Activated CD8-positive, alpha-beta memory T cell treated with anti-CD3 and anti-CD28 coated beads for 36 hours (primary cell): ENCODE measurements at regions not wholly inside any gene's neighbourhood (a gene's known extent, or its start where the extent isn't known, plus 50 kb on each side); places are given as distances from the start of the nearest gene placed in this dataset.
"Not testable (repeated sequence)": the region's sequence is repeated elsewhere in the genome, so short reads cannot be mapped to it uniquely, and the experiment has no call there.

Experiments
- CTCF ChIA-PET: fragments of 350-600 bp; sonication (Branson Sonifier 250); formaldehyde crosslinking; loops from one replicate; lab custom pipeline; 2021; ENCODE audit warnings: antibody characterized with exemption; lab: Charles Lee
- POLR2A ChIA-PET: fragments of 350-600 bp; sonication (Branson Sonifier 250); formaldehyde crosslinking; loops from one replicate; lab custom pipeline; 2021; ENCODE audit warnings: antibody characterized with exemption; lab: Charles Lee

- ChIA-PET CTCF (no interaction called here), POLR2A (no interaction called here)
These were observed 342.7 kb downstream of the PTTG2 start for GRCh38 chr4:38302910-38303309.

- CTCF ChIA-PET, result interaction anchor here (2.0 kb wide), 1 partner anchor 15 kb away, joined by 4 read pairs; no protein-coding TSS in a partner anchor
- POLR2A ChIA-PET, result not testable (repeated sequence)
These were observed 344.3 kb downstream of the PTTG2 start for GRCh38 chr4:38304460-38304859.

- ChIA-PET POLR2A (interaction anchor here (1.2 kb wide), 1 partner anchor 13 kb away, joined by 4 read pairs; no protein-coding TSS in a partner anchor), CTCF (interaction anchor here (1.0 to 2.0 kb wide), 3 partner anchors 13 to 424 kb away, joined by 4 to 5 read pairs (median 4); no protein-coding TSS in a partner anchor)
These were observed 346.4 kb downstream of the PTTG2 start for GRCh38 chr4:38306482-38307071.

- POLR2A ChIA-PET, result interaction anchor here (0.9 kb wide), 1 partner anchor 10 kb away, joined by 4 read pairs; no protein-coding TSS in a partner anchor
These were observed 348.6 kb downstream of the PTTG2 start for GRCh38 chr4:38308728-38309311.

GRCh38 chr4:38309471-38309870, 349.3 kb downstream of the PTTG2 start:
- POLR2A ChIA-PET, result interaction anchor here (0.9 kb wide), 1 partner anchor 9 kb away, joined by 4 read pairs; no protein-coding TSS in a partner anchor
- CTCF ChIA-PET, result interaction anchor here (0.8 to 2.3 kb wide), 2 partner anchors 10 to 367 kb away, joined by 3 to 9 read pairs; no protein-coding TSS in a partner anchor

More at GRCh38 chr4:38308728-38309311, 348.6 kb downstream of the PTTG2 start:
- CTCF ChIA-PET, result interaction anchor here (2.3 kb wide), 1 partner anchor 11 kb away, joined by 9 read pairs; no protein-coding TSS in a partner anchor

- CTCF ChIA-PET, result interaction anchor here (0.8 to 2.3 kb wide), 6 partner anchors 8 to 366 kb away, joined by 3 to 9 read pairs (median 3); no protein-coding TSS in a partner anchor
- POLR2A ChIA-PET, result interaction anchor here (0.5 to 1.3 kb wide), 6 partner anchors 9 to 353 kb away, joined by 3 to 11 read pairs (median 5); no protein-coding TSS in a partner anchor
These were observed 350.3 kb downstream of the PTTG2 start for GRCh38 chr4:38310446-38311043.

- CTCF ChIA-PET, result interaction anchor here (1.0 kb wide), 1 partner anchor 18 kb away, joined by 3 read pairs; no protein-coding TSS in a partner anchor
- POLR2A ChIA-PET, result no interaction called here
These were observed 351.4 kb downstream of the PTTG2 start for GRCh38 chr4:38311495-38312126.

- CTCF ChIA-PET, result no interaction called here
These were observed 350.8 kb upstream of the KLF3 start for GRCh38 chr4:38313175-38313574.

GRCh38 chr4:38313999-38314561, 349.9 kb upstream of the KLF3 start:
- ChIA-PET CTCF (no interaction called here), POLR2A (interaction anchor here (1.0 kb wide), 1 partner anchor 349 kb away, joined by 3 read pairs; no protein-coding TSS in a partner anchor)

More at GRCh38 chr4:38313175-38313574, 350.8 kb upstream of the KLF3 start:
- POLR2A ChIA-PET, result interaction anchor here (0.6 kb wide), 1 partner anchor 211 kb away, joined by 3 read pairs; no protein-coding TSS in a partner anchor

GRCh38 chr4:38314663-38315062, 349.3 kb upstream of the KLF3 start:
- ChIA-PET POLR2A (interaction anchor here (1.0 kb wide), 1 partner anchor 348 kb away, joined by 3 read pairs; no protein-coding TSS in a partner anchor), CTCF (no interaction called here)

- POLR2A ChIA-PET, result interaction anchor here (1.0 kb wide), 1 partner anchor 347 kb away, joined by 3 read pairs; no protein-coding TSS in a partner anchor
These were observed 348.7 kb upstream of the KLF3 start for GRCh38 chr4:38315286-38315685.

GRCh38 chr4:38316045-38316444, 348.0 kb upstream of the KLF3 start:
- ChIA-PET POLR2A (no interaction called here), CTCF (interaction anchor here (2.1 kb wide), 1 partner anchor 136 kb away, joined by 5 read pairs; no protein-coding TSS in a partner anchor)

More at GRCh38 chr4:38315286-38315685, 348.7 kb upstream of the KLF3 start:
- CTCF ChIA-PET, result no interaction called here

- ChIA-PET CTCF (interaction anchor here (1.1 to 2.1 kb wide), 2 partner anchors 137 to 358 kb away, joined by 5 to 8 read pairs; no protein-coding TSS in a partner anchor), POLR2A (no interaction called here)
These were observed 346.8 kb upstream of the KLF3 start for GRCh38 chr4:38317041-38317674.

- ChIA-PET POLR2A (interaction anchor here (0.5 to 1.0 kb wide), 4 partner anchors 8 to 171 kb away, joined by 4 to 6 read pairs (median 4); no protein-coding TSS in a partner anchor), CTCF (interaction anchor here (0.6 to 3.0 kb wide), 17 partner anchors 8 to 463 kb away, joined by 3 to 12 read pairs (median 4); no protein-coding TSS in a partner anchor)
These were observed 345.1 kb upstream of the KLF3 start for GRCh38 chr4:38318737-38319455.

GRCh38 chr4:38319456-38320342, 344.3 kb upstream of the KLF3 start:
- ChIA-PET CTCF (interaction anchor here (0.7 to 3.0 kb wide), 17 partner anchors 10 to 463 kb away, joined by 3 to 12 read pairs (median 4); no protein-coding TSS in a partner anchor), POLR2A (interaction anchor here (0.5 to 1.0 kb wide), 4 partner anchors 9 to 346 kb away, joined by 3 to 6 read pairs (median 4); no protein-coding TSS in a partner anchor)

- ChIA-PET POLR2A (interaction anchor here (0.6 kb wide), 1 partner anchor 346 kb away, joined by 3 read pairs; no protein-coding TSS in a partner anchor), CTCF (interaction anchor here (0.7 to 3.0 kb wide), 10 partner anchors 9 to 357 kb away, joined by 3 to 12 read pairs (median 6); no protein-coding TSS in a partner anchor)
These were observed 343.7 kb upstream of the KLF3 start for GRCh38 chr4:38320343-38320695.
